ENCODE measurements at regions not wholly inside any gene's neighbourhood (a gene's known extent, or its start where the extent isn't known, plus 50 kb on each side); places are given as distances from the start of the nearest gene placed in this dataset.

- Mint-ChIP-seq H3K9me3 (no peaks in the 10 kb centered on the region), H3K4me1 (no peaks in the 10 kb centered on the region)
Observed at GRCh38 chr5:105544300-105544699, 1981.7 kb upstream of the NUDT12 start.

GRCh38 chr5:105536675-105537074 is 1974.1 kb upstream of the NUDT12 start:
- H3K36me3 Mint-ChIP-seq = no peaks in the 10 kb centered on the region
- H3K27ac Mint-ChIP-seq = no peak overlapping the region
- no peaks in the 10 kb centered on the region for H3K27me3 Mint-ChIP-seq
- H3K9me3 Mint-ChIP-seq = no peaks in the 10 kb centered on the region
- no peaks in the 10 kb centered on the region for H3K4me1 Mint-ChIP-seq
- no peak overlapping the region for H3K4me3 Mint-ChIP-seq

More at GRCh38 chr5:105544300-105544699, 1981.7 kb upstream of the NUDT12 start:
- H3K36me3 Mint-ChIP-seq = no peaks in the 10 kb centered on the region
- no peak overlapping the region for H3K27ac Mint-ChIP-seq
- H3K4me3 Mint-ChIP-seq = no peak overlapping the region
- H3K27me3 Mint-ChIP-seq = no peaks in the 10 kb centered on the region

- Mint-ChIP-seq H3K36me3 (no peaks in the 10 kb centered on the region), H3K9me3 (peaks cover 13% of the 10 kb centered on the region), H3K4me3 (no peak overlapping the region), H3K27ac (no peak overlapping the region), H3K27me3 (no peaks in the 10 kb centered on the region), H3K4me1 (no peaks in the 10 kb centered on the region)
Observed at GRCh38 chr5:105530716-105531261, 1968.2 kb upstream of the NUDT12 start.

GRCh38 chr5:105529851-105530250 is 1967.3 kb upstream of the NUDT12 start:
- Mint-ChIP-seq H3K36me3 (no peaks in the 10 kb centered on the region), H3K9me3 (peaks cover 13% of the 10 kb centered on the region), H3K27ac (no peak overlapping the region), H3K27me3 (no peaks in the 10 kb centered on the region), H3K4me3 (no peak overlapping the region), H3K4me1 (no peaks in the 10 kb centered on the region)

GRCh38 chr5:105508519-105508918 is 1945.9 kb upstream of the NUDT12 start:
- H3K4me3 Mint-ChIP-seq = no peak overlapping the region
- no peaks in the 10 kb centered on the region for H3K9me3 Mint-ChIP-seq
- no peaks in the 10 kb centered on the region for H3K27me3 Mint-ChIP-seq
- no peaks in the 10 kb centered on the region for H3K4me1 Mint-ChIP-seq
- H3K27ac Mint-ChIP-seq = no peak overlapping the region
- H3K36me3 Mint-ChIP-seq = no peaks in the 10 kb centered on the region

- no peak overlapping the region for H3K4me3 Mint-ChIP-seq
- H3K36me3 Mint-ChIP-seq = no peaks in the 10 kb centered on the region
- no peaks in the 10 kb centered on the region for H3K9me3 Mint-ChIP-seq
- no peaks in the 10 kb centered on the region for H3K4me1 Mint-ChIP-seq
- H3K27me3 Mint-ChIP-seq = no peaks in the 10 kb centered on the region
- no peak overlapping the region for H3K27ac Mint-ChIP-seq
Observed at GRCh38 chr5:105506692-105507277, 1944.2 kb upstream of the NUDT12 start.

GRCh38 chr5:105503950-105504349 is 1941.4 kb upstream of the NUDT12 start:
- Mint-ChIP-seq H3K4me1 (no peaks in the 10 kb centered on the region), H3K27me3 (no peaks in the 10 kb centered on the region), H3K9me3 (no peaks in the 10 kb centered on the region), H3K27ac (no peak overlapping the region), H3K4me3 (no peak overlapping the region), H3K36me3 (no peaks in the 10 kb centered on the region)

- Mint-ChIP-seq H3K4me1 (no peaks in the 10 kb centered on the region), H3K36me3 (no peaks in the 10 kb centered on the region), H3K27ac (no peak overlapping the region), H3K9me3 (no peaks in the 10 kb centered on the region), H3K27me3 (no peaks in the 10 kb centered on the region), H3K4me3 (no peak overlapping the region)
Observed at GRCh38 chr5:105501315-105501714, 1938.7 kb upstream of the NUDT12 start.

GRCh38 chr5:105475401-105475800 is 1912.8 kb upstream of the NUDT12 start:
- Mint-ChIP-seq H3K36me3 (no peaks in the 10 kb centered on the region), H3K27me3 (no peaks in the 10 kb centered on the region), H3K27ac (no peak overlapping the region), H3K9me3 (peaks cover 11% of the 10 kb centered on the region), H3K4me3 (no peak overlapping the region), H3K4me1 (no peaks in the 10 kb centered on the region)

- Mint-ChIP-seq H3K27ac (no peak overlapping the region), H3K9me3 (peaks cover 25% of the 10 kb centered on the region), H3K27me3 (no peaks in the 10 kb centered on the region), H3K36me3 (no peaks in the 10 kb centered on the region), H3K4me3 (no peak overlapping the region), H3K4me1 (no peaks in the 10 kb centered on the region)
Observed at GRCh38 chr5:105462377-105462776, 1899.8 kb upstream of the NUDT12 start.

GRCh38 chr5:105460721-105461120 is 1898.1 kb upstream of the NUDT12 start:
- Mint-ChIP-seq H3K27ac (no peak overlapping the region), H3K9me3 (peaks cover 24% of the 10 kb centered on the region), H3K36me3 (no peaks in the 10 kb centered on the region), H3K4me1 (no peaks in the 10 kb centered on the region), H3K4me3 (no peak overlapping the region), H3K27me3 (no peaks in the 10 kb centered on the region)

GRCh38 chr5:105453216-105453807 is 1890.7 kb upstream of the NUDT12 start:
- Mint-ChIP-seq H3K9me3 (peaks cover 10% of the 10 kb centered on the region), H3K4me1 (no peaks in the 10 kb centered on the region), H3K4me3 (no peak overlapping the region), H3K27ac (no peak overlapping the region), H3K27me3 (no peaks in the 10 kb centered on the region), H3K36me3 (no peaks in the 10 kb centered on the region)

- Mint-ChIP-seq H3K4me1 (no peaks in the 10 kb centered on the region), H3K36me3 (no peaks in the 10 kb centered on the region), H3K27me3 (no peaks in the 10 kb centered on the region), H3K27ac (no peak overlapping the region), H3K4me3 (no peak overlapping the region), H3K9me3 (peaks cover 14% of the 10 kb centered on the region)
Observed at GRCh38 chr5:105448271-105448670, 1885.7 kb upstream of the NUDT12 start.

GRCh38 chr5:105430516-105430915 is 1867.9 kb upstream of the NUDT12 start:
- Mint-ChIP-seq H3K4me3 (no peak overlapping the region), H3K27ac (no peak overlapping the region), H3K9me3 (no peaks in the 10 kb centered on the region), H3K27me3 (no peaks in the 10 kb centered on the region), H3K4me1 (no peaks in the 10 kb centered on the region), H3K36me3 (no peaks in the 10 kb centered on the region)

- Mint-ChIP-seq H3K36me3 (no peaks in the 10 kb centered on the region), H3K9me3 (no peaks in the 10 kb centered on the region), H3K4me3 (no peak overlapping the region), H3K4me1 (no peaks in the 10 kb centered on the region), H3K27me3 (no peaks in the 10 kb centered on the region), H3K27ac (no peak overlapping the region)
Observed at GRCh38 chr5:105428451-105429380, 1866.1 kb upstream of the NUDT12 start.

- H3K4me1 Mint-ChIP-seq = no peaks in the 10 kb centered on the region
- H3K9me3 Mint-ChIP-seq = peaks cover 5% of the 10 kb centered on the region
- no peak overlapping the region for H3K27ac Mint-ChIP-seq
- no peak overlapping the region for H3K4me3 Mint-ChIP-seq
- H3K27me3 Mint-ChIP-seq = no peaks in the 10 kb centered on the region
- H3K36me3 Mint-ChIP-seq = no peaks in the 10 kb centered on the region
Observed at GRCh38 chr5:105414067-105414466, 1851.5 kb upstream of the NUDT12 start.

All from activated naive CD4-positive, alpha-beta T cell treated with anti-CD3 and anti-CD28 coated beads, Interleukin-2, amount 50 U/mL, for 24 hours (primary cell).